GM12878 (cell line): ENCODE measurements at regions not wholly inside any gene's neighbourhood (a gene's known extent, or its start where the extent isn't known, plus 50 kb on each side); places are given as distances from the start of the nearest gene placed in this dataset.

Experiments used
- ATAC-seq: fragments of 200-7000 bp; cut with Tn5 transposase; 3 replicates; pipeline ENCODE4 v1.9.1; 2020; ENCODE audit warnings: mild to moderate bottlenecking, moderate library complexity
- BruUV-seq: library from RNA; stranded (reverse); fragments of 400-500 nt; replicated peaks from 2 replicates; lab custom pipeline; 2021; lab: Mats Ljungman, UMichigan
- CTCF ChIA-PET: fragments of 300-600 bp; sonication (Branson Sonifier 250); formaldehyde crosslinking; extraction: SDS; loops from one replicate; lab custom pipeline; 2021; ENCODE audit warnings: inconsistent platforms; lab: Yijun Ruan, JAX
- POLR2A ChIA-PET: fragments of 350-600 bp; formaldehyde crosslinking; extraction: SDS; loops from one replicate; lab custom pipeline; 2021; ENCODE audit warnings: inconsistent platforms; lab: Charles Lee
- RAD21 ChIA-PET: fragments of 300-600 bp; sonication (Branson Sonifier 250); formaldehyde crosslinking; loops from one replicate; lab custom pipeline; 2023; ENCODE audit warnings: antibody characterized with exemption; ENCODE audit not compliant: unreplicated experiment; lab: Charles Lee
- SMC1A ChIA-PET: fragments of 300-600 bp; sonication (Branson Sonifier 250); formaldehyde crosslinking; loops from one replicate; lab custom pipeline; 2023; ENCODE audit not compliant: unreplicated experiment, uncharacterized antibody; lab: Charles Lee
- DNase-seq: peaks from one replicate; pipeline ENCODE4 v3.0.0-alpha.2; 2011; ENCODE audit warnings: low read depth, low spot score
- FAIRE-seq: peaks from 3 replicates; lab custom pipeline; 2011; peaks lifted over from hg19 to GRCh38; lab: Jason Lieb, UNC
- H2AFZ ChIP-seq: 2 replicates; pipeline ENCODE4 v1.6.0; 2011; ENCODE audit warnings: low read depth, low read length, control low read depth; ENCODE audit not compliant: control insufficient read depth
- H3K27ac ChIP-seq: 2 replicates; pipeline ENCODE4 v1.5.1; 2011; ENCODE audit warnings: control low read depth; ENCODE audit not compliant: control insufficient read depth, insufficient read depth
- H3K27me3 ChIP-seq, 2 experiments: replicated peaks in 1 of 2; 2 replicates each; pipeline versions ENCODE4 v1.6.0 to v1.6.1; 2011; ENCODE audit warnings: low read length in 1 of 2; ENCODE audit not compliant: control insufficient read depth in 2 of 2, insufficient read depth in 2 of 2
- H3K36me3 ChIP-seq, 2 experiments: 2 replicates each; pipeline ENCODE4 v1.5.1; 2011; ENCODE audit warnings: low read length in 1 of 2; ENCODE audit not compliant: control insufficient read depth in 2 of 2, insufficient read depth in 2 of 2
- H3K4me1 ChIP-seq: 2 replicates; pipeline ENCODE4 v1.6.1; 2011; ENCODE audit warnings: mild to moderate bottlenecking, low read length, moderate library complexity, mixed read lengths; ENCODE audit not compliant: control insufficient read depth, insufficient read depth
- H3K4me2 ChIP-seq: 2 replicates; pipeline ENCODE4 v1.6.0; 2011; ENCODE audit warnings: control low read depth; ENCODE audit not compliant: control insufficient read depth, insufficient read depth
- H3K4me3 ChIP-seq: fragments of 200-600 bp; sonication (generic); 2 replicates; pipeline ENCODE4 v1.5.1; 2016
- H3K79me2 ChIP-seq: 2 replicates; pipeline ENCODE4 v1.6.0; 2011; ENCODE audit warnings: low read length; ENCODE audit not compliant: control insufficient read depth, insufficient read depth
- H3K9ac ChIP-seq: 2 replicates; pipeline ENCODE4 v1.8.0; 2011; ENCODE audit warnings: low read length, control low read depth, mixed read lengths; ENCODE audit not compliant: control insufficient read depth, insufficient read depth
- H3K9me3 ChIP-seq: replicated peaks from 3 replicates; pipeline ENCODE4 v1.5.1; 2011; ENCODE audit warnings: mild to moderate bottlenecking, low read length; ENCODE audit not compliant: control insufficient read depth, insufficient read depth
- H4K20me1 ChIP-seq: 2 replicates; pipeline ENCODE4 v1.6.0; 2011; ENCODE audit not compliant: control insufficient read depth, insufficient read depth
- BCL3 ChIP-seq: IDR thresholded peaks from 2 replicates; pipeline ENCODE4 v1.6.1; 2011; ENCODE audit warnings: borderline replicate concordance, low read depth, mild to moderate bottlenecking, moderate library complexity, low read length; ENCODE audit not compliant: insufficient read depth, poor library complexity, severe bottlenecking
- CBX3 ChIP-seq: fragments of 200-600 bp; sonication (generic); IDR thresholded peaks from 2 replicates; pipeline ENCODE4 v1.6.1; 2016; ENCODE audit warnings: low read depth, borderline replicate concordance
- CHD2 ChIP-seq: IDR thresholded peaks from 2 replicates; pipeline ENCODE4 v1.6.1; 2011; ENCODE audit warnings: low read depth, low read length, improper control_type of control experiment, borderline replicate concordance
- CREM ChIP-seq: IDR thresholded peaks from 2 replicates; pipeline ENCODE4 v1.6.1; 2014; ENCODE audit warnings: antibody characterized with exemption, low read depth
- HDAC6 ChIP-seq: fragments of 200-600 bp; sonication (generic); IDR thresholded peaks from one replicate; pipeline ENCODE4 v1.8.0; 2017; ENCODE audit warnings: antibody characterized with exemption; ENCODE audit not compliant: unreplicated experiment
- HDGF ChIP-seq: fragments of 450-650 bp; IDR thresholded peaks from 2 replicates; pipeline ENCODE4 v1.6.1; 2016; ENCODE audit warnings: antibody characterized with exemption
- IRF4 ChIP-seq: IDR thresholded peaks from 2 replicates; pipeline ENCODE4 v1.6.1; 2011; ENCODE audit warnings: low read depth, low read length
- MAX ChIP-seq: IDR thresholded peaks from 2 replicates; pipeline ENCODE4 v1.6.1; 2012; ENCODE audit warnings: low read depth, low read length, improper control_type of control experiment
- MTA2 ChIP-seq: fragments of 450-650 bp; IDR thresholded peaks from 2 replicates; pipeline ENCODE4 v1.6.1; 2016; ENCODE audit warnings: low read depth, mild to moderate bottlenecking, moderate library complexity
- MYC ChIP-seq: IDR thresholded peaks from 2 replicates; pipeline ENCODE4 v1.6.1; 2011; ENCODE audit warnings: mild to moderate bottlenecking, low read length, moderate library complexity, inconsistent platforms; ENCODE audit not compliant: insufficient read depth, insufficient replicate concordance, insufficient read length, severe bottlenecking
- NFYB ChIP-seq: IDR thresholded peaks from 2 replicates; pipeline ENCODE4 v1.6.1; 2011; ENCODE audit warnings: low read depth, mild to moderate bottlenecking, low read length, improper control_type of control experiment, moderate library complexity; ENCODE audit not compliant: insufficient read depth
- PBX3 ChIP-seq: IDR thresholded peaks from 2 replicates; pipeline ENCODE4 v1.6.1; 2011; ENCODE audit warnings: mild to moderate bottlenecking, low read depth, low read length, moderate library complexity; ENCODE audit not compliant: insufficient replicate concordance
- RB1 ChIP-seq: fragments of 450-650 bp; formaldehyde crosslinking; IDR thresholded peaks from 2 replicates; pipeline ENCODE4 v1.6.1; 2017; ENCODE audit warnings: mild to moderate bottlenecking, borderline replicate concordance
- RCOR1 ChIP-seq: conservative IDR thresholded peaks from 2 replicates; pipeline ENCODE4 v1.6.1; 2012; ENCODE audit warnings: low read depth, low read length, improper control_type of control experiment
- RELA ChIP-seq: fragments of 450-650 bp; IDR thresholded peaks from 2 replicates; pipeline ENCODE4 v1.8.0; 2014; ENCODE audit warnings: borderline replicate concordance; ENCODE audit not compliant: partially characterized antibody
- SP1 ChIP-seq: IDR thresholded peaks from one replicate; pipeline ENCODE4 v1.6.1; 2011; ENCODE audit warnings: low read depth, low read length
- SPI1 ChIP-seq: IDR thresholded peaks from 2 replicates; pipeline ENCODE4 v1.6.1; 2011; ENCODE audit warnings: low read depth, mild to moderate bottlenecking, low read length, moderate library complexity, borderline replicate concordance; ENCODE audit not compliant: insufficient read depth
- SREBF2 ChIP-seq: IDR thresholded peaks from 2 replicates; pipeline ENCODE4 v1.6.1; 2012; ENCODE audit warnings: mild to moderate bottlenecking, low read length
- USF1 ChIP-seq: IDR thresholded peaks from 2 replicates; pipeline ENCODE4 v1.6.1; 2011; ENCODE audit warnings: borderline replicate concordance, low read depth, mild to moderate bottlenecking, moderate library complexity, mixed read lengths, low read length; ENCODE audit not compliant: insufficient read depth; ENCODE audit errors: extremely low read length
- ZNF207 ChIP-seq: fragments of 450-650 bp; IDR thresholded peaks from 2 replicates; pipeline ENCODE4 v1.6.1; 2014; ENCODE audit warnings: antibody characterized with exemption, mild to moderate bottlenecking, borderline replicate concordance
- WGBS: methylation state at CpG from one replicate; pipeline ENCODE4 v1.1.6; 2016; ENCODE audit warnings: low lambda C conversion rate; ENCODE audit not compliant: insufficient replicate concordance, insufficient coverage; ENCODE audit errors: missing lambda C conversion rate; 5-methylcytosine and 5-hydroxymethylcytosine counted together
- in situ Hi-C: fragments of 300-500 bp; cut with MboI; formaldehyde crosslinking; loops from 9 replicates; pipeline ENCODE4 v1.14.3; 2018; ENCODE audit warnings: mixed read lengths
- intact Hi-C: fragments of 100-400 bp; cut with micrococcal nuclease; formaldehyde crosslinking; loops from one replicate; pipeline ENCODE4 v1.14.2; 2022; ENCODE audit not compliant: unreplicated experiment

- 7% methylated on average over 2 of the region's 2 CpGs for WGBS
- in situ Hi-C loops = no loop called here
- POLR2A ChIA-PET = no interaction called here
- SMC1A ChIA-PET = no interaction called here
- Histone ChIP-seq H3K4me3 (no peak overlapping the region), H2AFZ (no peak overlapping the region)
- RAD21 ChIA-PET = no interaction called here
- no peak for TF ChIP-seq ZNF207
- no peak for TF ChIP-seq RB1
- TF ChIP-seq IRF4 = no peak
- no peak for TF ChIP-seq CBX3
- TF ChIP-seq SPI1 = no peak
- TF ChIP-seq NFYB = no peak
- TF ChIP-seq BCL3 = no peak
- TF ChIP-seq USF1 = no peak
- no peak for TF ChIP-seq RCOR1
- no peak for TF ChIP-seq HDGF
- TF ChIP-seq CREM = no peak
- TF ChIP-seq RELA = no peak
- TF ChIP-seq MYC = no peak
- TF ChIP-seq SREBF2 = no peak
- no peak for TF ChIP-seq HDAC6
- TF ChIP-seq PBX3 = no peak
- TF ChIP-seq MAX = no peak
- TF ChIP-seq CHD2 = no peak
- TF ChIP-seq SP1 = no peak
- no peak for TF ChIP-seq MTA2
- TF ChIP-seq, all 136 proteins: peak for 0
- Histone ChIP-seq H3K4me2 (no peak overlapping the region), H3K79me2 (no peaks in the 10 kb centered on the region), H3K27ac (no peak overlapping the region), H3K9me3 (no peaks in the 10 kb centered on the region), H3K36me3 (no peaks in the 10 kb centered on the region), H3K27me3 (no peaks in the 10 kb centered on the region), H3K4me1 (no peaks in the 10 kb centered on the region), H4K20me1 (no peaks in the 10 kb centered on the region), H3K9ac (no peak overlapping the region)
- FAIRE-seq (no peak), DNase-seq (no peak), ATAC-seq (no peak)
- BruUV-seq = no TSS peak
- CTCF ChIA-PET = no interaction called here
- intact Hi-C loops = no loop called here
Observed at GRCh38 chr1:60173006-60173405, 99.4 kb upstream of the C1orf87 start.
